ENCODE measurements at regions not wholly inside any gene's neighbourhood (a gene's known extent, or its start where the extent isn't known, plus 50 kb on each side); places are given as distances from the start of the nearest gene placed in this dataset.
A peak's percentile ranks its signal among the peaks of the same experiment; 100 is the strongest.

- H3K4me3 ChIP-seq (ENCODE audit: low read length in 2 of 2): no peak overlapping the region
- no peak overlapping the region for H3K27ac ChIP-seq (ENCODE audit: low read length)
- no peaks in the 10 kb centered on the region for H3K36me3 ChIP-seq (ENCODE audit: control insufficient read depth in 2 of 2, insufficient read depth in 2 of 2, low read length in 2 of 2)
- H3K9me3 ChIP-seq (ENCODE audit: control insufficient read depth in 2 of 2, low read length in 2 of 2): no peaks in the 10 kb centered on the region
- peaks cover 24% of the 10 kb centered on the region for H3K4me1 ChIP-seq (ENCODE audit: control insufficient read depth, insufficient read depth, low read length)
- H3K9ac ChIP-seq (ENCODE audit: low read length in 2 of 2): no peak overlapping the region
- H3K27me3 ChIP-seq (ENCODE audit: control insufficient read depth in 1 of 2, insufficient read depth in 2 of 2, low read length in 2 of 2): no peaks in the 10 kb centered on the region
These were observed 261.8 kb upstream of the MYOCD start for GRCh38 chr17:12403881-12404398.

- H3K27me3 ChIP-seq (ENCODE audit: control insufficient read depth in 1 of 2, insufficient read depth in 2 of 2, low read length in 2 of 2): no peaks in the 10 kb centered on the region
- H3K27ac ChIP-seq (ENCODE audit: low read length): peak overlapping the region; percentile 69
- peak overlapping the region in 1 of 2 donors; percentile 24 for H3K4me3 ChIP-seq (ENCODE audit: low read length in 2 of 2)
- no peak overlapping the region for H3K9ac ChIP-seq (ENCODE audit: low read length in 2 of 2)
- H3K9me3 ChIP-seq (ENCODE audit: control insufficient read depth in 2 of 2, low read length in 2 of 2): no peaks in the 10 kb centered on the region
- no peaks in the 10 kb centered on the region for H3K36me3 ChIP-seq (ENCODE audit: control insufficient read depth in 2 of 2, insufficient read depth in 2 of 2, low read length in 2 of 2)
- peaks cover 24% of the 10 kb centered on the region for H3K4me1 ChIP-seq (ENCODE audit: control insufficient read depth, insufficient read depth, low read length)
These were observed 259.0 kb upstream of the MYOCD start for GRCh38 chr17:12406623-12407215.

GRCh38 chr17:12407495-12408252, 258.0 kb upstream of the MYOCD start:
- H3K27ac ChIP-seq (ENCODE audit: low read length): peak overlapping the region; percentile 69
- H3K9ac ChIP-seq (ENCODE audit: low read length in 2 of 2): no peak overlapping the region

GRCh38 chr17:12409082-12409481, 256.6 kb upstream of the MYOCD start:
- peaks cover 27% of the 10 kb centered on the region for H3K4me1 ChIP-seq (ENCODE audit: control insufficient read depth, insufficient read depth, low read length)
- peak overlapping the region; percentile 19 for H3K27ac ChIP-seq (ENCODE audit: low read length)
- no peaks in the 10 kb centered on the region for H3K27me3 ChIP-seq (ENCODE audit: control insufficient read depth in 1 of 2, insufficient read depth in 2 of 2, low read length in 2 of 2)
- H3K9ac ChIP-seq (ENCODE audit: low read length in 2 of 2): no peak overlapping the region
- H3K9me3 ChIP-seq (ENCODE audit: control insufficient read depth in 2 of 2, low read length in 2 of 2): no peaks in the 10 kb centered on the region
- no peaks in the 10 kb centered on the region for H3K36me3 ChIP-seq (ENCODE audit: control insufficient read depth in 2 of 2, insufficient read depth in 2 of 2, low read length in 2 of 2)
- no peak overlapping the region for H3K4me3 ChIP-seq (ENCODE audit: low read length in 2 of 2)

More at GRCh38 chr17:12407495-12408252, 258.0 kb upstream of the MYOCD start:
- Histone ChIP-seq H3K9me3 (ENCODE audit: control insufficient read depth in 2 of 2, low read length in 2 of 2) (no peaks in the 10 kb centered on the region), H3K36me3 (ENCODE audit: control insufficient read depth in 2 of 2, insufficient read depth in 2 of 2, low read length in 2 of 2) (no peaks in the 10 kb centered on the region), H3K4me1 (ENCODE audit: control insufficient read depth, insufficient read depth, low read length) (peaks cover 25% of the 10 kb centered on the region), H3K4me3 (ENCODE audit: low read length in 2 of 2) (no peak overlapping the region), H3K27me3 (ENCODE audit: control insufficient read depth in 1 of 2, insufficient read depth in 2 of 2, low read length in 2 of 2) (no peaks in the 10 kb centered on the region)

GRCh38 chr17:12410717-12411116, 255.0 kb upstream of the MYOCD start:
- Histone ChIP-seq H3K36me3 (ENCODE audit: control insufficient read depth in 2 of 2, insufficient read depth in 2 of 2, low read length in 2 of 2) (no peaks in the 10 kb centered on the region), H3K4me1 (ENCODE audit: control insufficient read depth, insufficient read depth, low read length) (peaks cover 27% of the 10 kb centered on the region), H3K27ac (ENCODE audit: low read length) (peak overlapping the region; percentile 71), H3K4me3 (ENCODE audit: low read length in 2 of 2) (no peak overlapping the region), H3K9me3 (ENCODE audit: control insufficient read depth in 2 of 2, low read length in 2 of 2) (no peaks in the 10 kb centered on the region), H3K27me3 (ENCODE audit: control insufficient read depth in 1 of 2, insufficient read depth in 2 of 2, low read length in 2 of 2) (no peaks in the 10 kb centered on the region), H3K9ac (ENCODE audit: low read length in 2 of 2) (no peak overlapping the region)

GRCh38 chr17:12415031-12415430, 250.7 kb upstream of the MYOCD start:
- no peak overlapping the region for H3K4me3 ChIP-seq (ENCODE audit: low read length in 2 of 2)
- peak overlapping the region; percentile 81 for H3K27ac ChIP-seq (ENCODE audit: low read length)
- no peak overlapping the region for H3K9ac ChIP-seq (ENCODE audit: low read length in 2 of 2)
- H3K4me1 ChIP-seq (ENCODE audit: control insufficient read depth, insufficient read depth, low read length): peaks cover 13% of the 10 kb centered on the region
- H3K27me3 ChIP-seq (ENCODE audit: control insufficient read depth in 1 of 2, insufficient read depth in 2 of 2, low read length in 2 of 2): no peaks in the 10 kb centered on the region
- H3K9me3 ChIP-seq (ENCODE audit: control insufficient read depth in 2 of 2, low read length in 2 of 2): no peaks in the 10 kb centered on the region
- H3K36me3 ChIP-seq (ENCODE audit: control insufficient read depth in 2 of 2, insufficient read depth in 2 of 2, low read length in 2 of 2): no peaks in the 10 kb centered on the region

GRCh38 chr17:12421077-12421476, 244.6 kb upstream of the MYOCD start:
- H3K4me1 ChIP-seq (ENCODE audit: control insufficient read depth, insufficient read depth, low read length): peaks cover 37% of the 10 kb centered on the region
- no peaks in the 10 kb centered on the region for H3K36me3 ChIP-seq (ENCODE audit: control insufficient read depth in 2 of 2, insufficient read depth in 2 of 2, low read length in 2 of 2)
- peak overlapping the region; percentile 27 to 29 for H3K9ac ChIP-seq (ENCODE audit: low read length in 2 of 2)
- H3K27me3 ChIP-seq (ENCODE audit: control insufficient read depth in 1 of 2, insufficient read depth in 2 of 2, low read length in 2 of 2): no peaks in the 10 kb centered on the region
- H3K9me3 ChIP-seq (ENCODE audit: control insufficient read depth in 2 of 2, low read length in 2 of 2): peaks cover 0 to 5% of the 10 kb centered on the region in 2 donors
- no peak overlapping the region for H3K4me3 ChIP-seq (ENCODE audit: low read length in 2 of 2)
- H3K27ac ChIP-seq (ENCODE audit: low read length): peak overlapping the region; percentile 88

- H3K9ac ChIP-seq (ENCODE audit: low read length in 2 of 2): no peak overlapping the region
- peaks cover 0 to 5% of the 10 kb centered on the region in 2 donors for H3K9me3 ChIP-seq (ENCODE audit: control insufficient read depth in 2 of 2, low read length in 2 of 2)
- H3K36me3 ChIP-seq (ENCODE audit: control insufficient read depth in 2 of 2, insufficient read depth in 2 of 2, low read length in 2 of 2): no peaks in the 10 kb centered on the region
- H3K4me3 ChIP-seq (ENCODE audit: low read length in 2 of 2): peak overlapping the region in 1 of 2 donors; percentile 3
- peaks cover 37% of the 10 kb centered on the region for H3K4me1 ChIP-seq (ENCODE audit: control insufficient read depth, insufficient read depth, low read length)
- H3K27me3 ChIP-seq (ENCODE audit: control insufficient read depth in 1 of 2, insufficient read depth in 2 of 2, low read length in 2 of 2): no peaks in the 10 kb centered on the region
- peak overlapping the region; percentile 88 for H3K27ac ChIP-seq (ENCODE audit: low read length)
These were observed 243.9 kb upstream of the MYOCD start for GRCh38 chr17:12421646-12422306.

- no peaks in the 10 kb centered on the region for H3K36me3 ChIP-seq (ENCODE audit: control insufficient read depth in 2 of 2, insufficient read depth in 2 of 2, low read length in 2 of 2)
- H3K9me3 ChIP-seq (ENCODE audit: control insufficient read depth in 2 of 2, low read length in 2 of 2): peaks cover 0 to 5% of the 10 kb centered on the region in 2 donors
- peak overlapping the region; percentile 88 for H3K27ac ChIP-seq (ENCODE audit: low read length)
- H3K4me1 ChIP-seq (ENCODE audit: control insufficient read depth, insufficient read depth, low read length): peaks cover 36% of the 10 kb centered on the region
- peak overlapping the region in 1 of 2 donors; percentile 15 for H3K4me3 ChIP-seq (ENCODE audit: low read length in 2 of 2)
- no peaks in the 10 kb centered on the region for H3K27me3 ChIP-seq (ENCODE audit: control insufficient read depth in 1 of 2, insufficient read depth in 2 of 2, low read length in 2 of 2)
- peak overlapping the region; percentile 0 to 36 for H3K9ac ChIP-seq (ENCODE audit: low read length in 2 of 2)
These were observed 243.0 kb upstream of the MYOCD start for GRCh38 chr17:12422651-12423050.

GRCh38 chr17:12423337-12423736, 242.4 kb upstream of the MYOCD start:
- H3K4me3 ChIP-seq (ENCODE audit: low read length in 2 of 2): no peak overlapping the region
- peaks cover 0 to 5% of the 10 kb centered on the region in 2 donors for H3K9me3 ChIP-seq (ENCODE audit: control insufficient read depth in 2 of 2, low read length in 2 of 2)
- no peaks in the 10 kb centered on the region for H3K27me3 ChIP-seq (ENCODE audit: control insufficient read depth in 1 of 2, insufficient read depth in 2 of 2, low read length in 2 of 2)
- peak overlapping the region in 1 of 2 donors; percentile 36 for H3K9ac ChIP-seq (ENCODE audit: low read length in 2 of 2)
- peaks cover 29% of the 10 kb centered on the region for H3K4me1 ChIP-seq (ENCODE audit: control insufficient read depth, insufficient read depth, low read length)
- H3K27ac ChIP-seq (ENCODE audit: low read length): peak overlapping the region; percentile 88
- no peaks in the 10 kb centered on the region for H3K36me3 ChIP-seq (ENCODE audit: control insufficient read depth in 2 of 2, insufficient read depth in 2 of 2, low read length in 2 of 2)
